Activated T-cell treated with anti-CD3 and anti-CD28 coated beads for 4 hours (primary cell): ENCODE measurements at regions not wholly inside any gene's neighbourhood (a gene's known extent, or its start where the extent isn't known, plus 50 kb on each side); places are given as distances from the start of the nearest gene placed in this dataset.

Experiments used
- DNase-seq: peaks from one replicate; pipeline ENCODE4 v3.0.0-alpha.2; 2020

- DNase-seq: no peak
These were observed 2249.1 kb downstream of the NCAM2 start for GRCh38 chr21:23247334-23247733.

GRCh38 chr21:23245255-23245654 is 2247.0 kb downstream of the NCAM2 start:
- no peak for DNase-seq

GRCh38 chr21:23223882-23224281 is 2225.7 kb downstream of the NCAM2 start:
- no peak for DNase-seq

GRCh38 chr21:23218667-23219066 is 2220.5 kb downstream of the NCAM2 start:
- no peak for DNase-seq

GRCh38 chr21:23217597-23217996 is 2219.4 kb downstream of the NCAM2 start:
- DNase-seq: no peak

- DNase-seq: no peak
These were observed 2217.1 kb downstream of the NCAM2 start for GRCh38 chr21:23215261-23215660.
